ENCODE measurements at regions not wholly inside any gene's neighbourhood (a gene's known extent, or its start where the extent isn't known, plus 50 kb on each side); places are given as distances from the start of the nearest gene placed in this dataset.

DNA sequence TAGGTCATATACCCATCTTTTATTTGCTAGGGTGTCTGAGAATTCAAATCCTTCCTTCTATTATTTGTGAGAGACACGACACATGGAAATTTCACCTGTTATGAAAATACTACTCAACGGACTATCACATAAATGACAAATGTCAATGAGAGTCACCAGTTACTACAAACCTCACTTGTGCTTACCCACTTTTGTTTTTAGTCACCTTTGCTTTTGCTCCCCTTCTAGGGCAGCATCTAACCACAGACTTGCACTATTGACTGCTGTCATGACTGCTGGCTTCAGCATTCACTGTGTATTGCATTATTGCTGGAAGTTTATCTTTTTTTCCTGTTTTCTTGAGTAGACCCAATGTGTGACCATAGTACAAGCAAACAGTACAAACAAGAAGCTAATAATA lies 1048.0 kb downstream of the PLA2G4A start:
- no peak for ATAC-seq

More for the DNA sequence above, 1048.0 kb downstream of the PLA2G4A start:
- Histone ChIP-seq H3K4me2 (no peak overlapping the region), H3K4me3 (no peak overlapping the region), H2AFZ (no peak overlapping the region), H3K4me1 (ENCODE audit: insufficient read depth) (no peaks in the 10 kb centered on the region), H3K27me3 (ENCODE audit: insufficient read depth) (no peaks in the 10 kb centered on the region), H3K79me2 (replicated peaks; ENCODE audit: insufficient read depth) (no peaks in the 10 kb centered on the region), H3K27ac (ENCODE audit: low read depth) (no peak overlapping the region), H3K9me2 (ENCODE audit: insufficient read depth) (no peaks in the 10 kb centered on the region), H3K36me3 (ENCODE audit: insufficient read depth) (no peaks in the 10 kb centered on the region), H3F3A (replicated peaks; ENCODE audit: low read depth) (no peaks in the 10 kb centered on the region), H4K20me1 (replicated peaks; ENCODE audit: insufficient read depth) (no peaks in the 10 kb centered on the region)
- H3K9me3 Mint-ChIP-seq, result no peaks in the 10 kb centered on the region
- TF ChIP-seq, protein P1, sequence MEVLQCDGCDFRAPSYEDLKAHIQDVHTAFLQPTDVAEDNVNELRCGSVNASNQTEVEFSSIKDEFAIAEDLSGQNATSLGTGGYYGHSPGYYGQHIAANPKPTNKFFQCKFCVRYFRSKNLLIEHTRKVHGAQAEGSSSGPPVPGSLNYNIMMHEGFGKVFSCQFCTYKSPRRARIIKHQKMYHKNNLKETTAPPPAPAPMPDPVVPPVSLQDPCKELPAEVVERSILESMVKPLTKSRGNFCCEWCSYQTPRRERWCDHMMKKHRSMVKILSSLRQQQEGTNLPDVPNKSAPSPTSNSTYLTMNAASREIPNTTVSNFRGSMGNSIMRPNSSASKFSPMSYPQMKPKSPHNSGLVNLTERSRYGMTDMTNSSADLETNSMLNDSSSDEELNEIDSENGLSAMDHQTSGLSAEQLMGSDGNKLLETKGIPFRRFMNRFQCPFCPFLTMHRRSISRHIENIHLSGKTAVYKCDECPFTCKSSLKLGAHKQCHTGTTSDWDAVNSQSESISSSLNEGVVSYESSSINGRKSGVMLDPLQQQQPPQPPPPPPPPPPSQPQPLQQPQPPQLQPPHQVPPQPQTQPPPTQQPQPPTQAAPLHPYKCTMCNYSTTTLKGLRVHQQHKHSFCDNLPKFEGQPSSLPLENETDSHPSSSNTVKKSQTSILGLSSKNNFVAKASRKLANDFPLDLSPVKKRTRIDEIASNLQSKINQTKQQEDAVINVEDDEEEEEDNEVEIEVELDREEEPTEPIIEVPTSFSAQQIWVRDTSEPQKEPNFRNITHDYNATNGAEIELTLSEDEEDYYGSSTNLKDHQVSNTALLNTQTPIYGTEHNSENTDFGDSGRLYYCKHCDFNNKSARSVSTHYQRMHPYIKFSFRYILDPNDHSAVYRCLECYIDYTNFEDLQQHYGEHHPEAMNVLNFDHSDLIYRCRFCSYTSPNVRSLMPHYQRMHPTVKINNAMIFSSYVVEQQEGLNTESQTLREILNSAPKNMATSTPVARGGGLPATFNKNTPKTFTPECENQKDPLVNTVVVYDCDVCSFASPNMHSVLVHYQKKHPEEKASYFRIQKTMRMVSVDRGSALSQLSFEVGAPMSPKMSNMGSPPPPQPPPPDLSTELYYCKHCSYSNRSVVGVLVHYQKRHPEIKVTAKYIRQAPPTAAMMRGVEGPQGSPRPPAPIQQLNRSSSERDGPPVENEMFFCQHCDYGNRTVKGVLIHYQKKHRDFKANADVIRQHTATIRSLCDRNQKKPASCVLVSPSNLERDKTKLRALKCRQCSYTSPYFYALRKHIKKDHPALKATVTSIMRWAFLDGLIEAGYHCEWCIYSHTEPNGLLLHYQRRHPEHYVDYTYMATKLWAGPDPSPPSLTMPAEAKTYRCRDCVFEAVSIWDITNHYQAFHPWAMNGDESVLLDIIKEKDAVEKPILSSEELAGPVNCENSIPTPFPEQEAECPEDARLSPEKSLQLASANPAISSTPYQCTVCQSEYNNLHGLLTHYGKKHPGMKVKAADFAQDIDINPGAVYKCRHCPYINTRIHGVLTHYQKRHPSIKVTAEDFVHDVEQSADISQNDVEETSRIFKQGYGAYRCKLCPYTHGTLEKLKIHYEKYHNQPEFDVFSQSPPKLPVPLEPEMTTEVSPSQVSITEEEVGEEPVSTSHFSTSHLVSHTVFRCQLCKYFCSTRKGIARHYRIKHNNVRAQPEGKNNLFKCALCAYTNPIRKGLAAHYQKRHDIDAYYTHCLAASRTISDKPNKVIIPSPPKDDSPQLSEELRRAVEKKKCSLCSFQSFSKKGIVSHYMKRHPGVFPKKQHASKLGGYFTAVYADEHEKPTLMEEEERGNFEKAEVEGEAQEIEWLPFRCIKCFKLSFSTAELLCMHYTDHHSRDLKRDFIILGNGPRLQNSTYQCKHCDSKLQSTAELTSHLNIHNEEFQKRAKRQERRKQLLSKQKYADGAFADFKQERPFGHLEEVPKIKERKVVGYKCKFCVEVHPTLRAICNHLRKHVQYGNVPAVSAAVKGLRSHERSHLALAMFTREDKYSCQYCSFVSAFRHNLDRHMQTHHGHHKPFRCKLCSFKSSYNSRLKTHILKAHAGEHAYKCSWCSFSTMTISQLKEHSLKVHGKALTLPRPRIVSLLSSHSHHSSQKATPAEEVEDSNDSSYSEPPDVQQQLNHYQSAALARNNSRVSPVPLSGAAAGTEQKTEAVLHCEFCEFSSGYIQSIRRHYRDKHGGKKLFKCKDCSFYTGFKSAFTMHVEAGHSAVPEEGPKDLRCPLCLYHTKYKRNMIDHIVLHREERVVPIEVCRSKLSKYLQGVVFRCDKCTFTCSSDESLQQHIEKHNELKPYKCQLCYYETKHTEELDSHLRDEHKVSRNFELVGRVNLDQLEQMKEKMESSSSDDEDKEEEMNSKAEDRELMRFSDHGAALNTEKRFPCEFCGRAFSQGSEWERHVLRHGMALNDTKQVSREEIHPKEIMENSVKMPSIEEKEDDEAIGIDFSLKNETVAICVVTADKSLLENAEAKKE (CRISPR knock-in tag; IDR thresholded peaks at IDR 0.05), result no peak
- TF ChIP-seq STAT1 (IDR thresholded peaks at IDR 0.05; ENCODE audit: unreplicated experiment) (no peak), POLR2AphosphoS5 (IDR thresholded peaks at IDR 0.05; ENCODE audit: low read depth) (no peak), CREB1 (CRISPR knock-in tag; IDR thresholded peaks at IDR 0.05; ENCODE audit: low read depth) (no peak), ZNF114 (CRISPR knock-in tag; IDR thresholded peaks at IDR 0.05) (no peak), ZNF331 (CRISPR knock-in tag; IDR thresholded peaks at IDR 0.05; ENCODE audit: low read depth) (no peak), EZH2 (IDR thresholded peaks at IDR 0.05; ENCODE audit: low read depth, unreplicated experiment) (no peak), EZH2phosphoT487 (IDR thresholded peaks at IDR 0.05; ENCODE audit: unreplicated experiment) (no peak), JUNB (IDR thresholded peaks at IDR 0.05; ENCODE audit: unreplicated experiment) (no peak)
- TF ChIP-seq, protein P2, sequence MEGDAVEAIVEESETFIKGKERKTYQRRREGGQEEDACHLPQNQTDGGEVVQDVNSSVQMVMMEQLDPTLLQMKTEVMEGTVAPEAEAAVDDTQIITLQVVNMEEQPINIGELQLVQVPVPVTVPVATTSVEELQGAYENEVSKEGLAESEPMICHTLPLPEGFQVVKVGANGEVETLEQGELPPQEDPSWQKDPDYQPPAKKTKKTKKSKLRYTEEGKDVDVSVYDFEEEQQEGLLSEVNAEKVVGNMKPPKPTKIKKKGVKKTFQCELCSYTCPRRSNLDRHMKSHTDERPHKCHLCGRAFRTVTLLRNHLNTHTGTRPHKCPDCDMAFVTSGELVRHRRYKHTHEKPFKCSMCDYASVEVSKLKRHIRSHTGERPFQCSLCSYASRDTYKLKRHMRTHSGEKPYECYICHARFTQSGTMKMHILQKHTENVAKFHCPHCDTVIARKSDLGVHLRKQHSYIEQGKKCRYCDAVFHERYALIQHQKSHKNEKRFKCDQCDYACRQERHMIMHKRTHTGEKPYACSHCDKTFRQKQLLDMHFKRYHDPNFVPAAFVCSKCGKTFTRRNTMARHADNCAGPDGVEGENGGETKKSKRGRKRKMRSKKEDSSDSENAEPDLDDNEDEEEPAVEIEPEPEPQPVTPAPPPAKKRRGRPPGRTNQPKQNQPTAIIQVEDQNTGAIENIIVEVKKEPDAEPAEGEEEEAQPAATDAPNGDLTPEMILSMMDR (conservative IDR thresholded peaks at IDR 0.05; ENCODE audit: low read depth in 2 of 2), result no peak
- TF ChIP-seq, protein P3, sequence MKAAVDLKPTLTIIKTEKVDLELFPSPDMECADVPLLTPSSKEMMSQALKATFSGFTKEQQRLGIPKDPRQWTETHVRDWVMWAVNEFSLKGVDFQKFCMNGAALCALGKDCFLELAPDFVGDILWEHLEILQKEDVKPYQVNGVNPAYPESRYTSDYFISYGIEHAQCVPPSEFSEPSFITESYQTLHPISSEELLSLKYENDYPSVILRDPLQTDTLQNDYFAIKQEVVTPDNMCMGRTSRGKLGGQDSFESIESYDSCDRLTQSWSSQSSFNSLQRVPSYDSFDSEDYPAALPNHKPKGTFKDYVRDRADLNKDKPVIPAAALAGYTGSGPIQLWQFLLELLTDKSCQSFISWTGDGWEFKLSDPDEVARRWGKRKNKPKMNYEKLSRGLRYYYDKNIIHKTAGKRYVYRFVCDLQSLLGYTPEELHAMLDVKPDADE (IDR thresholded peaks at IDR 0.05), result no peak
- TF ChIP-seq, protein P4, sequence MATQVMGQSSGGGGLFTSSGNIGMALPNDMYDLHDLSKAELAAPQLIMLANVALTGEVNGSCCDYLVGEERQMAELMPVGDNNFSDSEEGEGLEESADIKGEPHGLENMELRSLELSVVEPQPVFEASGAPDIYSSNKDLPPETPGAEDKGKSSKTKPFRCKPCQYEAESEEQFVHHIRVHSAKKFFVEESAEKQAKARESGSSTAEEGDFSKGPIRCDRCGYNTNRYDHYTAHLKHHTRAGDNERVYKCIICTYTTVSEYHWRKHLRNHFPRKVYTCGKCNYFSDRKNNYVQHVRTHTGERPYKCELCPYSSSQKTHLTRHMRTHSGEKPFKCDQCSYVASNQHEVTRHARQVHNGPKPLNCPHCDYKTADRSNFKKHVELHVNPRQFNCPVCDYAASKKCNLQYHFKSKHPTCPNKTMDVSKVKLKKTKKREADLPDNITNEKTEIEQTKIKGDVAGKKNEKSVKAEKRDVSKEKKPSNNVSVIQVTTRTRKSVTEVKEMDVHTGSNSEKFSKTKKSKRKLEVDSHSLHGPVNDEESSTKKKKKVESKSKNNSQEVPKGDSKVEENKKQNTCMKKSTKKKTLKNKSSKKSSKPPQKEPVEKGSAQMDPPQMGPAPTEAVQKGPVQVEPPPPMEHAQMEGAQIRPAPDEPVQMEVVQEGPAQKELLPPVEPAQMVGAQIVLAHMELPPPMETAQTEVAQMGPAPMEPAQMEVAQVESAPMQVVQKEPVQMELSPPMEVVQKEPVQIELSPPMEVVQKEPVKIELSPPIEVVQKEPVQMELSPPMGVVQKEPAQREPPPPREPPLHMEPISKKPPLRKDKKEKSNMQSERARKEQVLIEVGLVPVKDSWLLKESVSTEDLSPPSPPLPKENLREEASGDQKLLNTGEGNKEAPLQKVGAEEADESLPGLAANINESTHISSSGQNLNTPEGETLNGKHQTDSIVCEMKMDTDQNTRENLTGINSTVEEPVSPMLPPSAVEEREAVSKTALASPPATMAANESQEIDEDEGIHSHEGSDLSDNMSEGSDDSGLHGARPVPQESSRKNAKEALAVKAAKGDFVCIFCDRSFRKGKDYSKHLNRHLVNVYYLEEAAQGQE (IDR thresholded peaks at IDR 0.05; ENCODE audit: unreplicated experiment), result no peak
- DNase-seq (ENCODE audit: low spot score), result no peak
- H3K27ac Mint-ChIP-seq, result no peak overlapping the region
- peaks cover 18% of the 10 kb centered on the region for H3K4me1 Mint-ChIP-seq
- H3K4me3 Mint-ChIP-seq, result no peak overlapping the region
- H3K36me3 Mint-ChIP-seq (ENCODE audit: low read depth), result 0 out of 3 replicates have a peak, but pooled peaks cover 4% of the 10 kb centered on the region
- H3K27me3 Mint-ChIP-seq (ENCODE audit: insufficient read depth, low read depth, poor library complexity), result no peaks in the 10 kb centered on the region

All from GM23338 (cell line).